Type B pancreatic cell (in vitro differentiated cells): ENCODE measurements at regions not wholly inside any gene's neighbourhood (a gene's known extent, or its start where the extent isn't known, plus 50 kb on each side); places are given as distances from the start of the nearest gene placed in this dataset.

Experiments used
- DNase-seq: peaks from one replicate; pipeline ENCODE4 v3.0.0; 2021; ENCODE audit warnings: mixed read lengths; ENCODE audit not compliant: unreplicated experiment; ENCODE audit errors: extremely low spot score
- H3K27ac Mint-ChIP-seq: 2 replicates; pipeline ENCODE4 v1.8.0; 2021; ENCODE audit warnings: mild to moderate bottlenecking, mixed read lengths
- H3K27me3 Mint-ChIP-seq: 2 replicates; pipeline ENCODE4 v1.8.0; 2021; ENCODE audit warnings: mixed read lengths
- H3K36me3 Mint-ChIP-seq: 2 replicates; pipeline ENCODE4 v1.8.0; 2021; ENCODE audit warnings: mixed read lengths
- H3K4me1 Mint-ChIP-seq: one replicate; pipeline ENCODE4 v1.8.0; 2021; ENCODE audit warnings: mixed read lengths; ENCODE audit not compliant: unreplicated experiment
- H3K4me3 Mint-ChIP-seq: 2 replicates; pipeline ENCODE4 v1.8.0; 2021; ENCODE audit warnings: mild to moderate bottlenecking, mixed read lengths
- H3K9me3 Mint-ChIP-seq: 2 replicates; pipeline ENCODE4 v1.8.0; 2021; ENCODE audit warnings: mixed read lengths
- CTCF ChIP-seq: fragments of 200-600 bp; sonication (generic); conservative IDR thresholded peaks from 2 replicates; pipeline ENCODE4 v1.5.0; 2021; ENCODE audit warnings: antibody characterized with exemption, mild to moderate bottlenecking

DNA sequence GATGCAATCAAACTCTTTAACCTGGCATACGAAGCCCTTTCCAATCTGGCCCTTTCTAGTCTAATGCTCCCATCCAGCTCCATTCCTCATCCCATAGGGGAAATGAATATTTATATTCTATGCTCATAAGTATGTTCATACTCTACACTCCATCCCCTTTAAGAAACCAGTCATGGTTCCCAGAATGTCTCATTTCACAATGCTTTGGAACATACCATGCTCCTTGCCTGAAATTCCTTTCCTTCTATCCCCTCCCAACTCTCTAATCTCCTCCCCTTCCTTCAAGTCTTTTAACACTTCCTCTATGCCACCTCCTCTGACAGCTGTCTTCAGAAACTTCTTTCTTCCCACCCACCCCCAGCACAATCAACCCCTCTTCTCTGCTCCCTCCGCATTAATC is 207.0 kb upstream of the CAND1 start:
- DNase-seq, result no peak
- H3K27ac Mint-ChIP-seq, result no peak overlapping the region
- H3K4me1 Mint-ChIP-seq, result no peaks in the 10 kb centered on the region
- no peaks in the 10 kb centered on the region for H3K36me3 Mint-ChIP-seq
- no peak for TF ChIP-seq CTCF
- H3K4me3 Mint-ChIP-seq, result no peak overlapping the region
- peaks cover 5% of the 10 kb centered on the region for H3K27me3 Mint-ChIP-seq
- no peaks in the 10 kb centered on the region for H3K9me3 Mint-ChIP-seq

DNA sequence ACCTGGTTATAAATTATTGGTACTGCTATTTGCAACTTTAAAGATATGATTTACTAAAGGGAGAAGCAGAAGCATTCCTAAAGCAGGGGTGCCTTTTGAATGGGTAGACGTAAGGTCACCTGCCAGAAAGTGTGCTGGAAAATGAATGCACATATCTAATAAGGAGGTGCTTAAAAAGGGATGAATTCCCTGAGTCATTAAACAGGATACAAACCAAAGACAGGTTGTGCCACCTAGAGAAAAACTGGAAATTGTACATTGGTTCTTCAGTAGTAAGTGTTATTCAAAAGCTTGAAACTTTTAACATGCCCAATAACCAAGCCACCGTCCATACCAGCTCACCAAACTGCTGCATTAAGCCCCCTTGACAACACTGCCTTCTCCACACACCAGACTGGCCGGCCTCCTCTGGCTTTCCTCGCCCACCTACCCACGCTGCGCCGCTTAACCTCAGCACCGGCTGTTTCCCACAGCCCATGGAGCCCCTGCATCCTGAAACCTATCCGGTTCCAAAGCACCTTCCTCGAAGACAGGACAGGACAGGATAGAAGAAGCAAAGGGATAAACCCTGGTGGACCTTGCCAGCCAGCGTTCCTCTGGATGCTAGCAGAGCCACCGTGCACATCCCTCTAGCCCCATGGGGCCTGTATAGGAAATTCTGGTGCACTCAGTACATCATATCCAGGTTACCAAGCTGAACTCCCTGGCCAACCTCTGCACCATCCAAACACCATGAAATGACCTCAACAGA is 201.5 kb upstream of the CAND1 start:
- TF ChIP-seq CTCF, result no peak
- Mint-ChIP-seq H3K4me3 (peak overlapping the region; percentile 91), H3K27ac (peak overlapping the region; percentile 39), H3K4me1 (peaks cover 14% of the 10 kb centered on the region), H3K27me3 (peaks cover 24% of the 10 kb centered on the region), H3K36me3 (no peaks in the 10 kb centered on the region), H3K9me3 (no peaks in the 10 kb centered on the region)
- no peak for DNase-seq

GRCh38 chr12:67068204-67068731 is 200.9 kb upstream of the CAND1 start:
- H3K9me3 Mint-ChIP-seq, result no peaks in the 10 kb centered on the region
- H3K4me1 Mint-ChIP-seq, result peaks cover 14% of the 10 kb centered on the region

DNA sequence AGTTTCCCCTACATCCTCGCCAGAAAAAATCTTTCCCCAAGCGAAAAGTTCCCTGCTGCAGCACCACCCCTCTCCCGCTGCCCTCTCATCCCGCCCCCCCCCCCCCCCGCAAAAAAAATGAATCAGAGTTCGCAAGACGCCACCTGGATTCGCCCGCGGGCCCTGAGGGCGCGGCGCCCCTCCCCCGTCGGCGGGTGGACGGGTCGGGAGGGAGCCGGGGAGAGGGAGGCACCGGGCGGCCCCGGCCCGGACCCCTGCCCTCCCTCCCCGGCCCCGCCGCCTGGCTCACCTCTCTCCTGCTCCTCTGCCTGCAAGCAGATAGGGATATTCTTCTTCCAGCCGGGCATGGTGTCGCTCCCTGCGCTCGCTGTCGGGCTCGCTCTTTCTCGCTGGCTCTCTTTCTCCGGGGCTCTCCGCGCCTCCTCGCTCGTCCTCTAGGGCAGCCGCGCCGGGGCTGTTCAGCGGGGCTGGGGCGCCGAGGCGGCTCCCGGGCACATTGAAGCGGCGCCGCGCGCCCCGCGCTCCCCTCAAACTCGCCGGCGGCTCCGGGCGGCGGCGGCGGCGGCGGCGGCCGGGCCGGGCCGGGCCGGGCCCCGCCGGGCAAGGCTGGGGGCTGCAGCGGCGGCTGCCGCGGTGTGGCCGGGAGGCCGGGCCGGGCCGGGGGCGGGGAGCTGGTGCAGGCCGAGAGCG is 200.3 kb upstream of the CAND1 start:
- no peaks in the 10 kb centered on the region for H3K36me3 Mint-ChIP-seq
- no peak for TF ChIP-seq CTCF
- peak; percentile 73 for DNase-seq
- H3K27me3 Mint-ChIP-seq, result peaks cover 28% of the 10 kb centered on the region
- peak overlapping the region; percentile 94 for H3K4me3 Mint-ChIP-seq
- no peaks in the 10 kb centered on the region for H3K9me3 Mint-ChIP-seq
- H3K27ac Mint-ChIP-seq, result peak overlapping the region; percentile 66
- peaks cover 14% of the 10 kb centered on the region for H3K4me1 Mint-ChIP-seq

More at GRCh38 chr12:67068204-67068731, 200.9 kb upstream of the CAND1 start:
- peak overlapping the region; percentile 91 for H3K4me3 Mint-ChIP-seq
- DNase-seq, result no peak
- H3K27me3 Mint-ChIP-seq, result peaks cover 24% of the 10 kb centered on the region
- no peaks in the 10 kb centered on the region for H3K36me3 Mint-ChIP-seq
- peak; percentile 48 for TF ChIP-seq CTCF
- H3K27ac Mint-ChIP-seq, result peak overlapping the region; percentile 39

DNA sequence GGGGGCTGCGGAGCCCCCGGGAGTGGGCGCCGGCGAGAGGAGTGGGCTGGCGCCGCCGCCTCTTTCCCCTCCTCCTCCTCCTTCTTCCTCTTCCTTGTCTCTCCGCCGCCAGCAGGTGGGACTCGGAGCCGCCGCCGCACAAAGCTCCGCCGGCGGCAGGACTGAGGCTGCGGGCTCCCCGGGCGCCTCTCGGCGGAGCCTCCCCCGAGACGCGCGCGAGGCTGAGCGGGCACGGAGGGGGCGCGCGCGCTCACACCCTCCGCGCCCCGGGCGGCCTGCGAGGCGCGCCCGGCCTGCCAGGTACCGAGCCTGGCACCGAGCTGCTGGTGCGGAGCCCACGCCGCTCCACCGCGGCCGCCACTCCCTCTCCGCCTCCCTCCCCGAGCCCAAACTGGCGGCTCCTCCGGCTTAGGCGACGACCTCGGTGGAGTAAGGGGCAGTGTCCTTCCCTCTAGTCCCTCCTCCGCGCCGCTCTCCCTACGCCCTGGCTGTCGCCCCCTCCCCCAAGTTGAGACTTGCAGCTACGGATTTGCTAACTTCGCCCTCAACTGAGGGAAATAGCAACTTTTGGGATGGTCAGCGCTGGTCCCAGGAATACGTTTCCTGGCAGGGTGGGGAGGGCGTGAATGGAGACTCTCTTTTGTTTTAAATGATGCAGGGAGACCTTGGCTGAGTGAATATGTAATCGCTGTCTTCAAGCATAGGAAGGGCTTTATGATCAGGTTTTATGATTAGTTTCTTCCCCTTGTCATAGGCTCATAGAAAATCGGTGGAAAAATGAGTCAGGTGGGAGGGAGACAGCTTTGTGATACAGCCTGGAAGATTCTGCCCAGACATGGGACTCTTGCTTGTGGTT is 199.5 kb upstream of the CAND1 start:
- Mint-ChIP-seq H3K36me3 (no peaks in the 10 kb centered on the region), H3K4me1 (peaks cover 14% of the 10 kb centered on the region), H3K4me3 (peak overlapping the region; percentile 94), H3K27me3 (peaks cover 28% of the 10 kb centered on the region), H3K9me3 (no peaks in the 10 kb centered on the region), H3K27ac (peak overlapping the region; percentile 82)
- DNase-seq, result peak; percentile 73
- TF ChIP-seq CTCF, result peak; percentile 42
